Activated B cell treated with CpG ODN at 0.5 μM for 24 hours (primary cell): ENCODE measurements at regions not wholly inside any gene's neighbourhood (a gene's known extent, or its start where the extent isn't known, plus 50 kb on each side); places are given as distances from the start of the nearest gene placed in this dataset.

Source experiments
- ATAC-seq: fragments of 200-7000 bp; cut with Tn5 transposase; one replicate; pipeline ENCODE4 v1.10.0; 2021; ENCODE audit warnings: low read depth, mild to moderate bottlenecking, moderate library complexity
- CTCF ChIA-PET: fragments of 350-600 bp; sonication (Branson Sonifier 250); formaldehyde crosslinking; loops from one replicate; lab custom pipeline; 2021; ENCODE audit warnings: antibody characterized with exemption; lab: Charles Lee
- POLR2A ChIA-PET: fragments of 350-600 bp; sonication (Branson Sonifier 250); formaldehyde crosslinking; loops from one replicate; lab custom pipeline; 2021; ENCODE audit warnings: antibody characterized with exemption; lab: Charles Lee
- DNase-seq: peaks from one replicate; pipeline ENCODE4 v3.0.0; 2022
- H3K27ac Mint-ChIP-seq: one replicate; pipeline ENCODE4 v1.8.0; 2020; ENCODE audit warnings: mixed read lengths
- H3K27me3 Mint-ChIP-seq: one replicate; pipeline ENCODE4 v1.8.0; 2021; ENCODE audit warnings: mixed read lengths
- H3K36me3 Mint-ChIP-seq: one replicate; pipeline ENCODE4 v1.8.0; 2021; ENCODE audit warnings: low read depth, mixed read lengths
- H3K4me1 Mint-ChIP-seq: one replicate; pipeline ENCODE4 v1.8.0; 2021; ENCODE audit warnings: mixed read lengths
- H3K4me3 Mint-ChIP-seq: one replicate; pipeline ENCODE4 v1.8.0; 2020; ENCODE audit warnings: mild to moderate bottlenecking, mixed read lengths
- H3K9me3 Mint-ChIP-seq: one replicate; pipeline ENCODE4 v1.8.0; 2020; ENCODE audit warnings: mixed read lengths
- CTCF ChIP-seq: fragments of 200-600 bp; IDR thresholded peaks from one replicate; pipeline ENCODE4 v1.8.0; 2022; ENCODE audit warnings: antibody characterized with exemption, mild to moderate bottlenecking
- intact Hi-C: fragments of 100-400 bp; cut with micrococcal nuclease; formaldehyde crosslinking; loops from one replicate; pipeline ENCODE4 v1.15.1; 2024

- Mint-ChIP-seq H3K36me3 (no peaks in the 10 kb centered on the region), H3K9me3 (no peaks in the 10 kb centered on the region), H3K4me3 (no peak overlapping the region), H3K27me3 (no peaks in the 10 kb centered on the region), H3K4me1 (no peaks in the 10 kb centered on the region), H3K27ac (no peak overlapping the region)
- CTCF ChIA-PET: no interaction called here
- DNase-seq (no peak), ATAC-seq (no peak)
- POLR2A ChIA-PET: no interaction called here
- TF ChIP-seq CTCF: no peak
- intact Hi-C loops: no loop called here
These were observed 369.4 kb upstream of the IGFBP3 start for GRCh38 chr7:46290374-46291049.

DNA sequence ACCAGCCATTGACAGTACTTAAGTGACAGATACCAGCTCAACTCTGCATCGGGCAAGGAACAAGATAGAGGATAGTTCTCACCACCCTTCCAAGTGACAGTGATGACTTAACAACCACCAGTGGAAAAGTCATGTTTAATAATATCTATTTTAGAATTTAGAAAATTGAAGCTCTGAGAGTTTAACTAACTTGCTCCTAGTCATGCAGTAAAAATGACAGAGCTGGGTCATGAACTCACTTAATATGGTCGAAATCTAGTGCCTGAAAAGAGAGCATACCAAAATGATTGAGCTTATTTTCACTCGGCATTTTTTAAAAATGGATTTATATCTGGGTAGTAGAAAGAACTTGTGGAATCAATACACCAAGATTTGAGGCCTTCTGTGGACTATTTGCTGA, 367.8 kb upstream of the IGFBP3 start:
- H3K27me3 Mint-ChIP-seq: no peaks in the 10 kb centered on the region
- no peak for ATAC-seq
- no peak overlapping the region for H3K4me3 Mint-ChIP-seq
- CTCF ChIA-PET: no interaction called here
- H3K9me3 Mint-ChIP-seq: no peaks in the 10 kb centered on the region
- no peaks in the 10 kb centered on the region for H3K4me1 Mint-ChIP-seq
- TF ChIP-seq CTCF: no peak
- POLR2A ChIA-PET: no interaction called here
- no peak for DNase-seq
- intact Hi-C loops: no loop called here
- no peaks in the 10 kb centered on the region for H3K36me3 Mint-ChIP-seq
- H3K27ac Mint-ChIP-seq: no peak overlapping the region

DNA sequence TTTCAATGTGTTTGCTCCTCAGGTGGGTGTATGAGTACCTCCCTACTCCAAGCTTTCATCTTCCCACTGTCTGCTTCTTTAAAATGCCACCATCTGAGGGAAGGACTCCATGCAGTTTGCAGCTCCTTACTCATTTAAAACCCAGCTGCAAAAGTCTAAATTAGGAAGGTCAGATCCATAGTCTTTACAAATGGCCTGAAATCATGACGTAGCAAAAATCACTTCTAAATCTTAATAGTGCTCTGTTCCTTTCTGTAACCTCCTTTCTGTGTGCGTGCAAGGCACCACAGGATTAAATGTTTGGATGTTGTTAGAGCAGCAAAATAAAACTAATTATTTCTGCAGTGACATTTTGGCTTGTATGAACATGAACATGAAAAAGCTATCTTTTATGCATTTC, 366.9 kb upstream of the IGFBP3 start:
- CTCF ChIA-PET: interaction anchor here (0.7 kb wide), 1 partner anchor 1651 kb away, joined by 3 read pairs; no protein-coding TSS in a partner anchor
- no peak for ATAC-seq
- POLR2A ChIA-PET: no interaction called here

GRCh38 chr7:46286957-46287356, 365.9 kb upstream of the IGFBP3 start:
- POLR2A ChIA-PET: no interaction called here
- Mint-ChIP-seq H3K4me3 (no peak overlapping the region), H3K9me3 (no peaks in the 10 kb centered on the region), H3K27ac (no peak overlapping the region), H3K27me3 (no peaks in the 10 kb centered on the region), H3K4me1 (no peaks in the 10 kb centered on the region), H3K36me3 (no peaks in the 10 kb centered on the region)
- ATAC-seq (no peak), DNase-seq (no peak)
- TF ChIP-seq CTCF: no peak
- CTCF ChIA-PET: no interaction called here
- intact Hi-C loops: no loop called here

More for the DNA sequence above, 366.9 kb upstream of the IGFBP3 start:
- no peak for TF ChIP-seq CTCF
- H3K4me3 Mint-ChIP-seq: no peak overlapping the region
- no peaks in the 10 kb centered on the region for H3K36me3 Mint-ChIP-seq
- H3K4me1 Mint-ChIP-seq: no peaks in the 10 kb centered on the region
- no peak for DNase-seq
- H3K9me3 Mint-ChIP-seq: no peaks in the 10 kb centered on the region
- intact Hi-C loops: no loop called here
- H3K27ac Mint-ChIP-seq: no peak overlapping the region
- no peaks in the 10 kb centered on the region for H3K27me3 Mint-ChIP-seq

DNA sequence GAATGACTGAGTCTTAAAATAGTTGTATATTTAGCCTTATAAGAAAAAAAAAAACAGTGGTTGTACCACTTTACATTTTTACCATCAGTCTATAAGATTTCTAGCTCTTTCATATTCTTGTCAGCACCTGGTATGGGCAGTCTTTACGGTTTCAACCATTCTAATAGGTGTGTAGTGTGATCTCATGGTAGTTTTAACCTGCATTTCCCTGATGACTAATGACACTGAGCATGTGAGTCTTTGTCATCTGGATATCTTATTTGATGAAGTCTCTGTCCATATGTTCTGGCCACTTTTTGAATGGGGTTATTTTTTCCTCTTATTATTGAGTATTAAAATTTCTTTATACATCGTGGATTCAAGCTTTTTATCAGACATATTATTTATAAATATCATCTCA, 365.3 kb upstream of the IGFBP3 start:
- Mint-ChIP-seq H3K4me3 (no peak overlapping the region), H3K4me1 (no peaks in the 10 kb centered on the region), H3K27me3 (no peaks in the 10 kb centered on the region), H3K36me3 (no peaks in the 10 kb centered on the region), H3K9me3 (no peaks in the 10 kb centered on the region), H3K27ac (no peak overlapping the region)
- CTCF ChIA-PET: no interaction called here
- POLR2A ChIA-PET: interaction anchor here (0.7 kb wide), 1 partner anchor 592 kb away, joined by 4 read pairs; no protein-coding TSS in a partner anchor
- intact Hi-C loops: no loop called here
- DNase-seq: no peak
- no peak for ATAC-seq
- TF ChIP-seq CTCF: no peak
